ENCODE measurements at regions not wholly inside any gene's neighbourhood (a gene's known extent, or its start where the extent isn't known, plus 50 kb on each side); places are given as distances from the start of the nearest gene placed in this dataset.

- TF ChIP-seq MAX (IDR thresholded peaks at IDR 0.05): no peak
- TF ChIP-seq EGR1 (IDR thresholded peaks at IDR 0.05): no peak
- TF ChIP-seq NFIC (IDR thresholded peaks at IDR 0.05): no peak
- TF ChIP-seq EP300 (IDR thresholded peaks at IDR 0.05; ENCODE audit: borderline replicate concordance): no peak
Measured at GRCh38 chr2:120969613-120970355, 234.1 kb downstream of the GLI2 start.

GRCh38 chr2:120971866-120972265 is 236.2 kb downstream of the GLI2 start:
- TF ChIP-seq EGR1 (IDR thresholded peaks at IDR 0.05) (no peak), ZBTB7A (IDR thresholded peaks at IDR 0.05; ENCODE audit: low read depth) (no peak), EP300 (IDR thresholded peaks at IDR 0.05; ENCODE audit: borderline replicate concordance) (no peak), RAD21 (IDR thresholded peaks at IDR 0.05; ENCODE audit: low read depth) (no peak), REST (IDR thresholded peaks at IDR 0.05; ENCODE audit: low read depth) (no peak), TEAD4 (IDR thresholded peaks at IDR 0.05) (no peak), TCF12 (IDR thresholded peaks at IDR 0.05; ENCODE audit: low read depth) (no peak), MAX (IDR thresholded peaks at IDR 0.05) (no peak)

GRCh38 chr2:120972286-120972685 is 236.6 kb downstream of the GLI2 start:
- no peak for TF ChIP-seq FOXM1 (IDR thresholded peaks at IDR 0.05; ENCODE audit: borderline replicate concordance, low read depth)
- TF ChIP-seq TEAD4 (IDR thresholded peaks at IDR 0.05): no peak
- TF ChIP-seq YY1 (IDR thresholded peaks at IDR 0.05; ENCODE audit: low read depth): no peak
- no peak for TF ChIP-seq RAD21 (IDR thresholded peaks at IDR 0.05; ENCODE audit: low read depth)

GRCh38 chr2:120973196-120973595 is 237.5 kb downstream of the GLI2 start:
- TF ChIP-seq NFIC (IDR thresholded peaks at IDR 0.05) (no peak), USF1 (IDR thresholded peaks at IDR 0.05) (no peak), MAX (IDR thresholded peaks at IDR 0.05) (no peak), TEAD4 (IDR thresholded peaks at IDR 0.05) (no peak), EGR1 (IDR thresholded peaks at IDR 0.05) (no peak), REST (IDR thresholded peaks at IDR 0.05; ENCODE audit: low read depth) (no peak), RAD21 (IDR thresholded peaks at IDR 0.05; ENCODE audit: low read depth) (no peak), YY1 (IDR thresholded peaks at IDR 0.05; ENCODE audit: low read depth) (no peak), TAF1 (IDR thresholded peaks at IDR 0.05; ENCODE audit: low read depth) (no peak), FOXM1 (IDR thresholded peaks at IDR 0.05; ENCODE audit: borderline replicate concordance, low read depth) (no peak), TCF12 (IDR thresholded peaks at IDR 0.05; ENCODE audit: low read depth) (no peak), EP300 (IDR thresholded peaks at IDR 0.05; ENCODE audit: borderline replicate concordance) (no peak), CEBPB (IDR thresholded peaks at IDR 0.05) (no peak), ZBTB7A (IDR thresholded peaks at IDR 0.05; ENCODE audit: low read depth) (no peak), CREB1 (IDR thresholded peaks at IDR 0.05; ENCODE audit: low read depth) (no peak)

GRCh38 chr2:120974950-120975349 is 239.3 kb downstream of the GLI2 start:
- TF ChIP-seq REST (IDR thresholded peaks at IDR 0.05; ENCODE audit: low read depth) (no peak), NFIC (IDR thresholded peaks at IDR 0.05) (no peak), CEBPB (IDR thresholded peaks at IDR 0.05) (no peak), TEAD4 (IDR thresholded peaks at IDR 0.05) (no peak), USF1 (IDR thresholded peaks at IDR 0.05) (no peak), EP300 (IDR thresholded peaks at IDR 0.05; ENCODE audit: borderline replicate concordance) (no peak), YY1 (IDR thresholded peaks at IDR 0.05; ENCODE audit: low read depth) (no peak), FOXM1 (IDR thresholded peaks at IDR 0.05; ENCODE audit: borderline replicate concordance, low read depth) (no peak), ZBTB7A (IDR thresholded peaks at IDR 0.05; ENCODE audit: low read depth) (no peak), TAF1 (IDR thresholded peaks at IDR 0.05; ENCODE audit: low read depth) (no peak), RAD21 (IDR thresholded peaks at IDR 0.05; ENCODE audit: low read depth) (no peak), EGR1 (IDR thresholded peaks at IDR 0.05) (no peak), CREB1 (IDR thresholded peaks at IDR 0.05; ENCODE audit: low read depth) (no peak), TCF12 (IDR thresholded peaks at IDR 0.05; ENCODE audit: low read depth) (no peak), MAX (IDR thresholded peaks at IDR 0.05) (no peak)
